Lung (tissue), 11 donors: ENCODE measurements at regions not wholly inside any gene's neighbourhood (a gene's known extent, or its start where the extent isn't known, plus 50 kb on each side); places are given as distances from the start of the nearest gene placed in this dataset.

Source experiments
- ATAC-seq: fragments of 200-7000 bp; cut with Tn5 transposase; one replicate; pipeline ENCODE4 v1.9.1; 2020; ENCODE audit warnings: moderate number of reproducible peaks; ENCODE audit not compliant: insufficient read depth, low FRiP score
- DNase-seq, 3 donors: peaks; one replicate each; pipeline ENCODE4 v3.0.0-alpha.2; 2013 to 2017
- H3K27ac ChIP-seq, 2 donors: one replicate each; pipeline ENCODE4 v1.5.1; 2013; ENCODE audit warnings: mild to moderate bottlenecking in 2 of 2, moderate library complexity in 2 of 2, control low read depth in 1 of 2, inconsistent platforms in 1 of 2, low read depth in 1 of 2, low read length in 1 of 2
- H3K27me3 ChIP-seq, 3 donors: one replicate each; pipeline ENCODE4 v1.5.1; 2013; ENCODE audit warnings: low read length in 2 of 3; ENCODE audit not compliant: control insufficient read depth in 3 of 3, insufficient read depth in 3 of 3
- H3K36me3 ChIP-seq, 4 donors: one replicate each; pipeline ENCODE4 v1.5.1; 2013; ENCODE audit warnings: low read length in 4 of 4, mild to moderate bottlenecking in 1 of 4, moderate library complexity in 1 of 4; ENCODE audit not compliant: control insufficient read depth in 4 of 4, insufficient read depth in 4 of 4
- H3K4me1 ChIP-seq, 5 donors: one replicate each; pipeline ENCODE4 v1.5.1; 2013; ENCODE audit warnings: low read length in 5 of 5, mild to moderate bottlenecking in 2 of 5, moderate library complexity in 1 of 5; ENCODE audit not compliant: control insufficient read depth in 5 of 5, insufficient read depth in 5 of 5
- H3K4me3 ChIP-seq: one replicate; pipeline ENCODE4 v1.5.1; 2013; ENCODE audit warnings: mild to moderate bottlenecking, control low read depth, moderate library complexity
- H3K9ac ChIP-seq, 2 donors: one replicate each; pipeline ENCODE4 v1.5.1; 2013; ENCODE audit warnings: low read length in 2 of 2, control low read depth in 1 of 2; ENCODE audit not compliant: insufficient read depth in 1 of 2
- H3K9me3 ChIP-seq, 4 donors: one replicate each; pipeline ENCODE4 v1.5.1; 2013; ENCODE audit warnings: low read length in 3 of 4, mild to moderate bottlenecking in 1 of 4, moderate library complexity in 1 of 4; ENCODE audit not compliant: control insufficient read depth in 4 of 4, insufficient read depth in 3 of 4
- CTCF ChIP-seq: IDR thresholded peaks from 2 replicates; pipeline ENCODE4 v1.5.1; 2012; ENCODE audit warnings: mild to moderate bottlenecking; ENCODE audit errors: control extremely low read depth, extremely low read depth
- WGBS, 2 donors: extraction: QIAGEN DNeasy Blood & Tissue Kit; methylation state at CpG; one replicate each; pipeline ENCODE4 v1.1.7; 2013; 5-methylcytosine and 5-hydroxymethylcytosine counted together
- donor health status: control.
- donor health status: control.
- donor health status: Bipolar disorder and iron deficiency.
- donor health status: healthy.
- donor health status: DM: yes; HTN: yes; CAD: no.

GRCh38 chr7:13017333-13017857, 330.0 kb downstream of the ARL4A start:
- Histone ChIP-seq H3K4me1 (peaks cover 0 to 31% (median 0%) of the 10 kb centered on the region in 5 donors), H3K9me3 (no peaks in the 10 kb centered on the region), H3K27ac (no peak overlapping the region), H3K36me3 (no peaks in the 10 kb centered on the region), H3K27me3 (no peaks in the 10 kb centered on the region), H3K9ac (no peak overlapping the region), H3K4me3 (no peak overlapping the region)
- WGBS, 2 donors: 73 to 74% methylated on average over 4 of the region's 4 CpGs
- TF ChIP-seq CTCF: no peak
- DNase-seq: no peak
- no peak for ATAC-seq

- Histone ChIP-seq H3K27me3 (no peaks in the 10 kb centered on the region), H3K36me3 (no peaks in the 10 kb centered on the region), H3K27ac (no peak overlapping the region), H3K4me1 (peaks cover 0 to 31% (median 0%) of the 10 kb centered on the region in 5 donors), H3K9ac (no peak overlapping the region), H3K4me3 (no peak overlapping the region), H3K9me3 (no peaks in the 10 kb centered on the region)
- DNase-seq (no peak), ATAC-seq (no peak)
- TF ChIP-seq CTCF: no peak
These were observed 330.4 kb downstream of the ARL4A start for GRCh38 chr7:13017881-13018280.

GRCh38 chr7:13021566-13022300, 334.3 kb downstream of the ARL4A start:
- Histone ChIP-seq H3K9ac (no peak overlapping the region), H3K36me3 (no peaks in the 10 kb centered on the region), H3K27ac (no peak overlapping the region), H3K4me3 (no peak overlapping the region), H3K9me3 (no peaks in the 10 kb centered on the region), H3K4me1 (peaks cover 0 to 34% (median 0%) of the 10 kb centered on the region in 5 donors), H3K27me3 (no peaks in the 10 kb centered on the region)
- 90 to 92% methylated on average over 6 of the region's 6 CpGs for WGBS, 2 donors
- no peak for TF ChIP-seq CTCF
- DNase-seq (peak in 1 of 3 donors; percentile 26), ATAC-seq (no peak)
